ENCODE measurements at regions not wholly inside any gene's neighbourhood (a gene's known extent, or its start where the extent isn't known, plus 50 kb on each side); places are given as distances from the start of the nearest gene placed in this dataset.
A peak's percentile ranks its signal among the peaks of the same experiment; 100 is the strongest.

GRCh38 chr10:4326647-4327046 lies 499.4 kb upstream of the AKR1E2 start:
- DNase-seq (ENCODE audit: low read depth in 4 of 4, low spot score in 3 of 4), result no peak

GRCh38 chr10:4319870-4320367 lies 506.1 kb upstream of the AKR1E2 start:
- no peak for DNase-seq (ENCODE audit: low read depth in 4 of 4, low spot score in 3 of 4)

- DNase-seq (ENCODE audit: low read depth in 4 of 4, low spot score in 3 of 4), result no peak
Measured at GRCh38 chr10:4316161-4316810, 509.7 kb upstream of the AKR1E2 start.

- peak in 2 of 4 donors; percentile 13 to 27 for DNase-seq (ENCODE audit: low read depth in 4 of 4, low spot score in 3 of 4)
Measured at GRCh38 chr10:4315551-4315950, 510.5 kb upstream of the AKR1E2 start.

GRCh38 chr10:4313051-4313450 lies 513.0 kb upstream of the AKR1E2 start:
- no peak for DNase-seq (ENCODE audit: low read depth in 4 of 4, low spot score in 3 of 4)

- no peak for DNase-seq (ENCODE audit: low read depth in 4 of 4, low spot score in 3 of 4)
Measured at GRCh38 chr10:4312051-4312835, 513.8 kb upstream of the AKR1E2 start.

GRCh38 chr10:4310172-4310571 lies 515.8 kb upstream of the AKR1E2 start:
- DNase-seq (ENCODE audit: low read depth in 4 of 4, low spot score in 3 of 4), result no peak

GRCh38 chr10:4307910-4308309 lies 518.1 kb upstream of the AKR1E2 start:
- DNase-seq (ENCODE audit: low read depth in 4 of 4, low spot score in 3 of 4), result no peak

- DNase-seq (ENCODE audit: low read depth in 4 of 4, low spot score in 3 of 4), result no peak
Measured at GRCh38 chr10:4306871-4307270, 519.1 kb upstream of the AKR1E2 start.

- DNase-seq (ENCODE audit: low read depth in 4 of 4, low spot score in 3 of 4), result no peak
Measured at GRCh38 chr10:4303045-4303444, 518.0 kb upstream of the KLF6 start.

- no peak for DNase-seq (ENCODE audit: low read depth in 4 of 4, low spot score in 3 of 4)
Measured at GRCh38 chr10:4301291-4302045, 516.5 kb upstream of the KLF6 start.

GRCh38 chr10:4296161-4296560 lies 511.2 kb upstream of the KLF6 start:
- DNase-seq (ENCODE audit: low read depth in 4 of 4, low spot score in 3 of 4), result no peak

- DNase-seq (ENCODE audit: low read depth in 4 of 4, low spot score in 3 of 4), result no peak
Measured at GRCh38 chr10:4294996-4295792, 510.2 kb upstream of the KLF6 start.

GRCh38 chr10:4294271-4294670 lies 509.3 kb upstream of the KLF6 start:
- DNase-seq (ENCODE audit: low read depth in 4 of 4, low spot score in 3 of 4), result no peak

GRCh38 chr10:4291990-4292389 lies 507.0 kb upstream of the KLF6 start:
- no peak for DNase-seq (ENCODE audit: low read depth in 4 of 4, low spot score in 3 of 4)

GRCh38 chr10:4285121-4285520 lies 500.1 kb upstream of the KLF6 start:
- no peak for DNase-seq (ENCODE audit: low read depth in 4 of 4, low spot score in 3 of 4)

GRCh38 chr10:4283846-4284610 lies 499.0 kb upstream of the KLF6 start:
- peak in 1 of 4 donors; percentile 20 for DNase-seq (ENCODE audit: low read depth in 4 of 4, low spot score in 3 of 4)

GRCh38 chr10:4282496-4282895 lies 497.5 kb upstream of the KLF6 start:
- DNase-seq (ENCODE audit: low read depth in 4 of 4, low spot score in 3 of 4), result no peak

- no peak for DNase-seq (ENCODE audit: low read depth in 4 of 4, low spot score in 3 of 4)
Measured at GRCh38 chr10:4281190-4281825, 496.3 kb upstream of the KLF6 start.
